ENCODE measurements at regions not wholly inside any gene's neighbourhood (a gene's known extent, or its start where the extent isn't known, plus 50 kb on each side); places are given as distances from the start of the nearest gene placed in this dataset.

- no peaks in the 10 kb centered on the region for H4K20me1 ChIP-seq (ENCODE audit: insufficient read depth, low read length)
- no peak overlapping the region for H4K5ac ChIP-seq (ENCODE audit: low read depth, low read length)
- CTCF ChIA-PET = no interaction called here
- BruUV-seq (replicated peaks) = no TSS peak
- no peak for ATAC-seq (ENCODE audit: low read depth)
- H3K4me3 ChIP-seq (ENCODE audit: insufficient read depth, low read depth, low read length) = no peak overlapping the region
- H4K8ac ChIP-seq (ENCODE audit: low read depth in 2 of 2, low read length in 2 of 2) = no peak overlapping the region
- WGBS, 2 experiments (ENCODE audit: extremely low coverage in 2 of 2, insufficient read length in 1 of 2) = no CpG with 5 or more reads among the region's 7 CpGs
- no peak overlapping the region for H3K4ac ChIP-seq (ENCODE audit: low read depth, low read length)
- H2AK9ac ChIP-seq (replicated peaks; ENCODE audit: low read depth, low read length, poor library complexity) = no peak overlapping the region
- H3K23ac ChIP-seq (ENCODE audit: low read depth, low read length) = no peak overlapping the region
- H3K4me1 ChIP-seq (ENCODE audit: control insufficient read depth, insufficient read depth, low read length) = no peaks in the 10 kb centered on the region
- no peaks in the 10 kb centered on the region for H3K9me3 ChIP-seq (ENCODE audit: control insufficient read depth, insufficient read depth, low read length)
- H2BK5ac ChIP-seq (ENCODE audit: low read depth, low read length, poor library complexity, severe bottlenecking) = no peak overlapping the region
- H3K27me3 ChIP-seq (ENCODE audit: control insufficient read depth, insufficient read depth, low read length) = no peaks in the 10 kb centered on the region; the same call in 1 of the 2 replicates
- H2BK20ac ChIP-seq (ENCODE audit: low read depth, low read length) = no peak overlapping the region
- intact Hi-C loops (cut with micrococcal nuclease) = no loop called here
- H3K27ac ChIP-seq (ENCODE audit: insufficient read depth, low read length) = no peak overlapping the region
- H2BK15ac ChIP-seq (ENCODE audit: low read depth, low read length) = no peak overlapping the region
- H2BK120ac ChIP-seq (ENCODE audit: low read depth, low read length) = no peak overlapping the region
- H3K14ac ChIP-seq (replicated peaks; ENCODE audit: low read depth, low read length) = no peak overlapping the region
- no peak overlapping the region for H3K56ac ChIP-seq (ENCODE audit: extremely low read depth, insufficient read depth, low read length)
- no peak for TF ChIP-seq MAZ (IDR thresholded peaks at IDR 0.05; ENCODE audit: borderline replicate concordance, low read depth, low read length)
- TF ChIP-seq NFE2L2 (IDR thresholded peaks at IDR 0.05; ENCODE audit: low read depth, low read length) = no peak
- no peak for TF ChIP-seq ELK1 (IDR thresholded peaks at IDR 0.05; ENCODE audit: borderline replicate concordance, low read depth, low read length)
- TF ChIP-seq RAD21 (IDR thresholded peaks at IDR 0.05; ENCODE audit: low read length) = no peak
- no peak for TF ChIP-seq BHLHE40 (IDR thresholded peaks at IDR 0.05; ENCODE audit: low read depth, low read length)
- TF ChIP-seq SMC3 (IDR thresholded peaks at IDR 0.05; ENCODE audit: low read depth, low read length) = no peak
- no peak for TF ChIP-seq RFX5 (IDR thresholded peaks at IDR 0.05; ENCODE audit: low read depth, low read length)
- H2AFZ ChIP-seq (replicated peaks; ENCODE audit: low read length, poor library complexity) = no peak overlapping the region
- no peak overlapping the region for H3K4me2 ChIP-seq (ENCODE audit: low read depth, low read length)
- H3K36me3 ChIP-seq (ENCODE audit: control insufficient read depth, insufficient read depth, low read length) = no peaks in the 10 kb centered on the region
- H2AK5ac ChIP-seq (ENCODE audit: low read depth, low read length) = no peak overlapping the region
- dilution Hi-C loops (cut with HindIII; ENCODE audit: low sequenced_read_pairs, unreplicated experiment) = no loop called here
- H3K9me1 ChIP-seq (ENCODE audit: insufficient read depth, low read length) = no peaks in the 10 kb centered on the region
- H3K9ac ChIP-seq (ENCODE audit: low read depth, low read length) = no peak overlapping the region
- DNase-seq = no peak
- no peak overlapping the region for H4K91ac ChIP-seq (ENCODE audit: insufficient read depth, low read depth, low read length)
- H3K18ac ChIP-seq (ENCODE audit: low read depth, low read length) = no peak overlapping the region
- in situ Hi-C loops (cut with MboI; ENCODE audit: low sequenced_read_pairs) = no loop called here
- H3K79me1 ChIP-seq (ENCODE audit: low read depth in 1 of 2, low read length in 2 of 2) = no peaks in the 10 kb centered on the region
- POLR2A ChIA-PET (ENCODE audit: unreplicated experiment) = no interaction called here
Observed at GRCh38 chr10:26621243-26621888, 76.1 kb upstream of the PDSS1 start.
